ENCODE measurements at regions not wholly inside any gene's neighbourhood (a gene's known extent, or its start where the extent isn't known, plus 50 kb on each side); places are given as distances from the start of the nearest gene placed in this dataset.

DNA sequence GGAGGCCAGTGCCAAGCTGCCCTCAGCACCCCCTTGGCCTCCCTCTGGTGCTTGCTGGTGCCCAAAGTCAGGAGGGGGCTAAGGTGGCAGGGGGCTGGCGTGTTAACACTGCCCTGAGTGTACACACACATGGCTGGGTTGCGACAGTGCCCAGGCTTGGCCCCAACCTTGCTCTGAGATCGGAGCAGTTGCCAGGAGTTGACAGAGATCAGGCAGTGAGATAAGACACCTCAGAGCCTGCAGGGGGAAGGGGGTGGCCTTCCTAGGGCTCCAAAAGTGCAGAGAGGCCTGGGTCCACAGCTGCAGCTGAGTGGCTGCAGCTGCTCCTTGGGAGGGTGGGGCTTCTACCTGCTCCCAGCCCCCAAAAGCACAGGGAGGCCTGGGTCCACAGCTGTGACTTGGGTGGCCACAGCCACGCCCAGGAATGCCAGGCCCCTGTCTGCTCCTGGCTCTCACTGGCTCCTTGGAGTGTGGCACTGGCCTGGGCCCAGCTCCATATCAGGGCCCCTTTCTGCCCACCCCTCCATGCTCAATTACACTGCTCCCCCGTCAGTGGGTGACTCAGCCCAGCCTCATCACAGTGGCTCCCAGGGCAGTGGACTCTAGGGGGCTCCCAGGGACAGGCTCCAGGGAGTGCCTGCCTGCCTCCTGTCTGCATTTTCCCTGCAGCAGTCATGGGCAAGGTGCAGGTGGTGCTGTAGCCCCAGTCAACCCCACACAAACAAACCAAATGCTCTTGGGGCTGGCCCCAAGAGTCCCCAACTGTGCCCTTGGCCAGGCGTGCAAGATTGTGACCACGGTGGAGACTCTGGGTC, 56.4 kb upstream of the C15orf39 start:
- no peak for TF ChIP-seq POLR2A (IDR thresholded peaks at IDR 0.05; ENCODE audit: low read length)
- TF ChIP-seq GATA1 (IDR thresholded peaks at IDR 0.05; ENCODE audit: low read depth, low read length) = peak; percentile 48

All from erythroblast (primary cell).